Esophagus mucosa (tissue), 1 donor: ENCODE measurements at regions not wholly inside any gene's neighbourhood (a gene's known extent, or its start where the extent isn't known, plus 50 kb on each side); places are given as distances from the start of the nearest gene placed in this dataset.
"Not testable (repeated sequence)": the region's sequence is repeated elsewhere in the genome, so short reads cannot be mapped to it uniquely, and the experiment has no call there.

Experiments
- ATAC-seq: fragments of 200-7000 bp; cut with Tn5 transposase; one replicate; pipeline ENCODE4 v1.9.1; 2020
- donor health status: DM: yes; HTN: yes; CAD: no.

GRCh38 chr5:10016559-10016958 is 233.1 kb downstream of the ATPSCKMT start:
- ATAC-seq, result not testable (repeated sequence)

GRCh38 chr5:10015681-10016080 is 234.0 kb downstream of the ATPSCKMT start:
- ATAC-seq, result not testable (repeated sequence)

GRCh38 chr5:10009802-10010201 is 239.9 kb downstream of the ATPSCKMT start:
- ATAC-seq, result no peak

- no peak for ATAC-seq
These were observed 262.6 kb downstream of the ATPSCKMT start for GRCh38 chr5:9987101-9987500.

GRCh38 chr5:9977070-9977469 is 272.6 kb downstream of the ATPSCKMT start:
- ATAC-seq, result no peak

GRCh38 chr5:9976621-9977020 is 273.1 kb downstream of the ATPSCKMT start:
- no peak for ATAC-seq

GRCh38 chr5:9972059-9972458 is 277.6 kb downstream of the ATPSCKMT start:
- no peak for ATAC-seq

- no peak for ATAC-seq
These were observed 278.4 kb downstream of the ATPSCKMT start for GRCh38 chr5:9971301-9971700.

GRCh38 chr5:9958914-9959313 is 290.8 kb downstream of the ATPSCKMT start:
- ATAC-seq, result no peak

GRCh38 chr5:9957214-9957613 is 292.5 kb downstream of the ATPSCKMT start:
- no peak for ATAC-seq

GRCh38 chr5:9956725-9957124 is 293.0 kb downstream of the ATPSCKMT start:
- ATAC-seq, result no peak

GRCh38 chr5:9955586-9955985 is 294.1 kb downstream of the ATPSCKMT start:
- no peak for ATAC-seq

GRCh38 chr5:9954869-9955268 is 294.8 kb downstream of the ATPSCKMT start:
- no peak for ATAC-seq

- no peak for ATAC-seq
These were observed 296.0 kb downstream of the ATPSCKMT start for GRCh38 chr5:9953691-9954090.

- ATAC-seq, result no peak
These were observed 297.7 kb downstream of the ATPSCKMT start for GRCh38 chr5:9951865-9952516.

GRCh38 chr5:9947944-9948343 is 301.7 kb downstream of the ATPSCKMT start:
- ATAC-seq, result no peak

GRCh38 chr5:9947225-9947714 is 302.4 kb downstream of the ATPSCKMT start:
- ATAC-seq, result peak; percentile 71

GRCh38 chr5:9932770-9933169 is 302.6 kb upstream of the TAS2R1 start:
- no peak for ATAC-seq

GRCh38 chr5:9930156-9930555 is 300.0 kb upstream of the TAS2R1 start:
- ATAC-seq, result no peak

- no peak for ATAC-seq
These were observed 298.2 kb upstream of the TAS2R1 start for GRCh38 chr5:9928326-9928725.

- ATAC-seq, result peak; percentile 42
These were observed 297.4 kb upstream of the TAS2R1 start for GRCh38 chr5:9927521-9927997.

GRCh38 chr5:9927106-9927505 is 297.0 kb upstream of the TAS2R1 start:
- no peak for ATAC-seq

GRCh38 chr5:9924614-9925013 is 294.5 kb upstream of the TAS2R1 start:
- peak; percentile 98 for ATAC-seq

GRCh38 chr5:9922719-9923118 is 292.6 kb upstream of the TAS2R1 start:
- ATAC-seq, result no peak

GRCh38 chr5:9920697-9921096 is 290.5 kb upstream of the TAS2R1 start:
- ATAC-seq, result no peak
